Ammon's horn (tissue), 1 donor: ENCODE measurements at regions not wholly inside any gene's neighbourhood (a gene's known extent, or its start where the extent isn't known, plus 50 kb on each side); places are given as distances from the start of the nearest gene placed in this dataset.
"Not testable (repeated sequence)": the region's sequence is repeated elsewhere in the genome, so short reads cannot be mapped to it uniquely, and the experiment has no call there.

Experiments
- DNase-seq: peaks from one replicate; pipeline ENCODE4 v3.0.0-alpha.2; 2016; ENCODE audit warnings: low spot score

DNA sequence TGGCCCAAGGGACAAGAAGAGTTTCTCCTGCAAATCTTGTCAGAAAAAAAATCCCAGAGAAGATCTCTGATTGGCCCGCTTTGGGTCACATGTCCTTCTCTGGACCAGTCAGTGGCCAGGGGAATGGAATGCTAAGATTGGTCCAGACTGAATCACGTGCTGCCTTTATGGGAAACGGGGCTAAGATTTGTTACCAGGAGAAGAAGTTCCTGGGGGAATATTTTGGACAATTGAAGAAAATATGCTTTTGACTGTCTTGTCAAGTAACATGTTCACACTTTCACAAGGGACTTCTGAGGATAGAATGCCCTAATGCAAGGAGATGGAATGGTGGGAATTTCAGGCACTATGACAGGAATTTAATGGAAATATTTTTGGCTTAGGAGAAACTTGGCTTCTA lies 74.1 kb upstream of the SH3PXD2B start:
- no peak for DNase-seq

GRCh38 chr5:172527559-172527958 lies 73.2 kb upstream of the SH3PXD2B start:
- no peak for DNase-seq

- DNase-seq = no peak
Measured at GRCh38 chr5:172525996-172526360, 71.7 kb upstream of the SH3PXD2B start.

DNA sequence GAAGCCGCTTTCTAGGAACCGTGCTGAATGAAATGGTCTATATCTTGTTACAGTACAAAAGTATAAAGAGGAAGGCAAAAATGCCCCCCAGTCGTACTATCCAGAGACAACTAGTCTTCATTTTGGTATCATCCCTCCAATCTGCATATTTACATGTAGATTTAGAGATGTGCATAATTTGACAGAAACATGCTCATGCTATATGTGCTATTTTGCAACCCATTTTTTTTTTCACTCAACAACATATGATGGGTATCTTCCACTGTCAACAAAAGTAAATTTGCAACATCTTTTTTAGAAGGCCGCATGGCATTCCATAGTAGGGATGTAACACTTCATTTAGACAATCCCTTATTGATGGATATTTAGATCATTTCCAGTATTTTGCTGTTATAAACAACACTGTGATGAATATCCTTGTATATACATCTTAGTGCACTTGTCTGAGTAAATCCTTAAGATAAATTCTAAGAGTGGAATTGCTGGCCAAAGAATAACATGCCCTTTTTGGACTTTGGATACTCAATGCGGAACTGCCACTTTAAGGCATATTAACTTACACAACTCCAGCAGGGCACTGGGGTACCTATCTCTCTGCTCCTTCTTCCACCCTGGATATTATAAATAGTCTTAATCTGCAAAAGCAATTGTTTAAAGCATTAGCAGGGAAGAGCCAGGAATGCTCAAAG lies 71.1 kb upstream of the SH3PXD2B start:
- DNase-seq = no peak

- DNase-seq = no peak
Measured at GRCh38 chr5:172524573-172525021, 70.3 kb upstream of the SH3PXD2B start.

GRCh38 chr5:172523146-172523745 lies 68.9 kb upstream of the SH3PXD2B start:
- DNase-seq = no peak

DNA sequence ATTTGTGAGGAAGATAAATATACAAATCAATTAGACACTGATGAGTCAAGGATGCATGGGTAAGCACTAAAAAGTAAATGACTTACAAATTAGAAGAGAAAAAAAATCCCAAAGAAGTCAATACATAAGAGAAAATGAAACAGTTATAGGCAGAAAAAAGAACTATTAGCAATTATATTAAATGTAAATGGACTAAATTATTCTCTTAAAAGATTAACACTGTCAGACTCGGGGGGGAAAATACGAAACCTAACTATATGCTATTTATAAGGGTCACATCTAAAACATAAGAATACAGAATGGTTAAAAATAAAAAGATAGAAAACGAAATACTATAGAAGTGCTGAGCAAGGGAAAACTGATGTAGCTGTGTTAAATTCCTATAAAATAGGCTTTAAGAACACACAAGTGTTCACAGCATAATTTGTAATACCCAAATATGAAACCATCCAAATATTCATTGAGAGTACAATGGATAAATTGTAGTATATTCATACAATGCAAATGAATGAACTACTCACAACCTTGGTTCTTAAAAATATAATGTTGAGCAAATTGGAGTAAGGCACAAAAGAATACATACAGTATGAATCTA lies 67.1 kb upstream of the SH3PXD2B start:
- DNase-seq = no peak

- no peak for DNase-seq
Measured at GRCh38 chr5:172511952-172512351, 57.6 kb upstream of the SH3PXD2B start.

- no peak for DNase-seq
Measured at GRCh38 chr5:172509405-172509781, 55.1 kb upstream of the SH3PXD2B start.

DNA sequence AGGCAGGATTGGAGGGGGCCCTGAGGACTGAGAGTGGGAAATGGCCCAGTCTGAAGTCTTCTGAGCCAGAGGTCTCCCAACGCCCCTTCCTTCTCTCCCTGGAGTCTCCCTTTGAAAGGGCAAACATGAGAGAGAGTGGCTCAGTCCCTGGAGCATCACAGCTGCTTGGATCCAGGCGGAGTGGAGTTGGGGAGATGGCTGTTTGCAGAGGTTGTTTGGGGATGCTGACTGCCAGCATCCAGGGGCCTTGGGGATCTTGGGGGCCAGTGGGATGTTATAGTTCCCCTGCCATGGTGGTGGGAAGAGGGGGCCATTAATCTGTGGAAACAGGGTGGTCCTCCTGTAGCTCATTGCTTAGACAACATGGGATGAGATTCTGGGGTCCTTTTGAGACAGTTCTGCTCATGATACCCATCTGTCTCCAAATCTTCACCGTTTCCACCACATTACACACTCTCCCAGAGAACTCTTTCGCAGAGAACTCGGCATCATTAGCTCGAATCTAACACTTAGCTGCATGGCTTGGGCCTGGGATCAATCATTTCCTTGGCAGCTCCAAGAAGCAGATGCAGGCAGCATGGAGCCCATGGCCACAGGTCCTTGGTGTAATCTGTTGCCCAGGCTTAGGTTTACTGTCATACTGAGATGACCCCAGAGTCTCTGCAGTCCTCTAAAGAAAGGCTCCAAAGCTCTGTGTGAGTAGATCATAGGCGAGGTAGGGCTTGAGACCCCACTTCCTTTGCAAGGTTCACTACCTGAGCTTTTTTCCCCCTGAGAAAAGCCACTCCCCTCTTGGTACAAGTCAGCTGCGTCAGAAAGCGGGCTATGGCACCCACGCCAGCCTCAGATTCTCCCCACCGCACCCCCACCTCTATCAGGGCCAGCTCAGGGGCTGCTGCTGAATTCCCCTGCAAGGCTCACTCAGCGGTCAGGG lies 54.4 kb upstream of the SH3PXD2B start:
- DNase-seq = no peak

DNA sequence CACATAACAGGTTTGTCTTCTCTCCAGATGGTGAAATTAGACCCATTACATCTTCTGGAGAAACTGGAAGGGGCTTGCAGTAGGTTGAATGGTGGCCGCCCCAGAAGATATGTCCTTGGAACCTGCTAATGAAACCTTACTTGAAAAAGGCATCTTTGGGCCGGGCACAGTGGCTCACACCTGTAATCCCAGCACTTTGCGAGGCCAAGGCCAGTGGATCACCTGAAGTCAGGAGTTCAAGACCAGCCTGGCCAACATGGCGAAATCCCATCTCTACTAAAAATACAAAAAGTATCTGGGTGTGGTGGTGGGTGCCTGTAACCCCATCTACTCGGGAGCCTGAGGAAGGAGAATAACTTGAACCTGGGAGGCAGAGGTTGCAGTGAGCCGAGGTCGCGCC lies 53.2 kb upstream of the SH3PXD2B start:
- DNase-seq = not testable (repeated sequence)

- no peak for DNase-seq
Measured at GRCh38 chr5:172506921-172507320, 52.6 kb upstream of the SH3PXD2B start.

DNA sequence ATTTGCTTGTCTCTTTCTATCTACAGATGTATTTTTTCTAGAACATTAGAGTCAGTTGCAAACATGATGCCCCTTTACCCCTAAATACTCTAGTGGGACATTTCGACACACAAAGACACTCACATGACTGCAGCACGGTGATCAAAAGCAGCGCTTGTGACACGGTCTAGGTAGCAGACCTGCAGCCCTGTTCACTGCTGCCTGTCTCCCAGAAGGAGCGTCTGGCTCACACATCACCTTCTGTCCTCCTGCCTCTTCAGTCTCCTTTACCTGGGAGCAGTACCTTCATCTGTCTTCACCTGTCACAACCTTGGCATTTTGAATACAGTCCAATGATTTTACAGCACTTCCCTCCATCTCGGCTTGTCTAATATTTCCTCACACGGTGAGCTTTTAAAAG lies 51.9 kb upstream of the SH3PXD2B start:
- no peak for DNase-seq

DNA sequence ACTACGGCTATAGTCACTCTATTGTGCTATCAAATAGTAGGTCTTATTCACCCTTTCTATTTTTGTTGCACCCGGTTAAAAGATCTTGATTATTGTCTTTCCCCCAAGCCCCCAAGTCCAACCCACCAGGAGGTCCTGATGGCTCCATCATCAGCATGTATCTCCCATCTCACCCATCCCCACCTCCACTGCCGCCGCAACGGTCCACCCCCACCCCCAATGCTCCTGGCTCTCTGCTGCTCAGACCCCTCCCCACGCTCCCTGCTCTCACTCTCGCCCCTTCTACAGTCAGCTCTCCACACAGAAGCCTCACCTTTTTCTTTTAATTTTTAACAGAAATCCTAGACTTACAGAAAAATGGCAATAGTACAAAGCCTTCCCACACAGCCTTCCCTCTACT lies 51.5 kb upstream of the SH3PXD2B start:
- no peak for DNase-seq

DNA sequence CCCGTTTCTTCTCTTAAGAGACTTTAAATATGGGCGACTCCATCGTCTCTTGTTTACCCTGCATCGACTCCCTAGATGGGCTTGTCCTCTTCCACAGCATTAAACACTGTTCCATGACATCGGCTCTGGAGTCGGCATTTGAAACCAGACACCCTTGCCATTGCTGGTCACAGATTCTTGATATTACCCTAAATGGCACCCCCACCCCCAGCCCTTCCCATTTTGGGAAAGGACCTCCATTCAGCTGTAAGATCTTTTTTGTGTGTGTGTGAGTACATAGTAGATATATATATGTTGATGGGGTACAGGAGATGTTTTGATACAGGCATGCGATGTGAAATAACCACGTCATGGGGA lies 51.1 kb upstream of the SH3PXD2B start:
- DNase-seq = no peak

DNA sequence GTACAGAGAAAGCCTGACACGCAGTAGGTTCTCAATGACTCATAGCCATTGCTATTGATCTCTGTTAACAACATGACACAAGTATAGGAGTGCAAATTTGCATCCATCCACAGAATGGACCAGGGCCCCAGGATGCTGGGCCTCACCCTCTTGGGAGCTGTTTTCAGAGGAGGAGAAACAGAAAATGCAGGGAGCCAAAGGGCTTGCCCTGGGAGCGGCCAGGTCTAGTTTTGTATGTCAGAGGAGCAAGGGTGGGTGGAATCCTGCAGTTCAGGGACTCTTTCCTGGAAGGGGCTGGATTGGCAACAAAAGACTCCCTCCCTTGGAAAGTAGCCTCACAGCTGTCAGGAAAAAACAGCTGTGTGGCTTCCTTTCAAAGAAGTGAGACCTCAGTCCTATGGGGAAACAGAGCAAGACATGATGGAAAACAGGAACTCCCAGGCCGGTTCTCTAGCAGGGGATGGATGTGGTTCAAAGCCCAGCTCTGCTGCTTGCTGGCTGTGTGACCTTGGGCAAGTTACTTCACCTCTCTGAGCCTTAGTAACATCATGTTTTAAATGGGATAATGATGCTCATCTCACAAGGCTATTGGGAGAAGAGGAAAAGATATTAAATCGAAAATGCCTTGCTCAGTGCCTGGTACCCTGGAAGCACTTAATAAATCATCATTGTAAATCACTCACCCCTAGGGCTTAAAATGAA lies 50.5 kb upstream of the SH3PXD2B start:
- DNase-seq = no peak

GRCh38 chr5:172503925-172504700 lies 49.8 kb upstream of the SH3PXD2B start:
- no peak for DNase-seq
